GM12878 (cell line): ENCODE measurements at regions not wholly inside any gene's neighbourhood (a gene's known extent, or its start where the extent isn't known, plus 50 kb on each side); places are given as distances from the start of the nearest gene placed in this dataset.

Experiments used
- ATAC-seq: fragments of 200-7000 bp; cut with Tn5 transposase; 3 replicates; pipeline ENCODE4 v1.9.1; 2020; ENCODE audit warnings: mild to moderate bottlenecking, moderate library complexity
- BruUV-seq: library from RNA; stranded (reverse); fragments of 400-500 nt; replicated peaks from 2 replicates; lab custom pipeline; 2021; lab: Mats Ljungman, UMichigan
- CTCF ChIA-PET: fragments of 300-600 bp; sonication (Branson Sonifier 250); formaldehyde crosslinking; extraction: SDS; loops from one replicate; lab custom pipeline; 2021; ENCODE audit warnings: inconsistent platforms; lab: Yijun Ruan, JAX
- POLR2A ChIA-PET: fragments of 350-600 bp; formaldehyde crosslinking; extraction: SDS; loops from one replicate; lab custom pipeline; 2021; ENCODE audit warnings: inconsistent platforms; lab: Charles Lee
- RAD21 ChIA-PET: fragments of 300-600 bp; sonication (Branson Sonifier 250); formaldehyde crosslinking; loops from one replicate; lab custom pipeline; 2023; ENCODE audit warnings: antibody characterized with exemption; ENCODE audit not compliant: unreplicated experiment; lab: Charles Lee
- SMC1A ChIA-PET: fragments of 300-600 bp; sonication (Branson Sonifier 250); formaldehyde crosslinking; loops from one replicate; lab custom pipeline; 2023; ENCODE audit not compliant: unreplicated experiment, uncharacterized antibody; lab: Charles Lee
- DNase-seq: peaks from one replicate; pipeline ENCODE4 v3.0.0-alpha.2; 2011; ENCODE audit warnings: low read depth, low spot score
- FAIRE-seq: peaks from 3 replicates; lab custom pipeline; 2011; peaks lifted over from hg19 to GRCh38; lab: Jason Lieb, UNC
- H2AFZ ChIP-seq: 2 replicates; pipeline ENCODE4 v1.6.0; 2011; ENCODE audit warnings: low read depth, low read length, control low read depth; ENCODE audit not compliant: control insufficient read depth
- H3K27ac ChIP-seq: 2 replicates; pipeline ENCODE4 v1.5.1; 2011; ENCODE audit warnings: control low read depth; ENCODE audit not compliant: control insufficient read depth, insufficient read depth
- H3K27me3 ChIP-seq, 2 experiments: replicated peaks in 1 of 2; 2 replicates each; pipeline versions ENCODE4 v1.6.0 to v1.6.1; 2011; ENCODE audit warnings: low read length in 1 of 2; ENCODE audit not compliant: control insufficient read depth in 2 of 2, insufficient read depth in 2 of 2
- H3K36me3 ChIP-seq, 2 experiments: 2 replicates each; pipeline ENCODE4 v1.5.1; 2011; ENCODE audit warnings: low read length in 1 of 2; ENCODE audit not compliant: control insufficient read depth in 2 of 2, insufficient read depth in 2 of 2
- H3K4me1 ChIP-seq: 2 replicates; pipeline ENCODE4 v1.6.1; 2011; ENCODE audit warnings: mild to moderate bottlenecking, low read length, moderate library complexity, mixed read lengths; ENCODE audit not compliant: control insufficient read depth, insufficient read depth
- H3K4me2 ChIP-seq: 2 replicates; pipeline ENCODE4 v1.6.0; 2011; ENCODE audit warnings: control low read depth; ENCODE audit not compliant: control insufficient read depth, insufficient read depth
- H3K4me3 ChIP-seq: fragments of 200-600 bp; sonication (generic); 2 replicates; pipeline ENCODE4 v1.5.1; 2016
- H3K79me2 ChIP-seq: 2 replicates; pipeline ENCODE4 v1.6.0; 2011; ENCODE audit warnings: low read length; ENCODE audit not compliant: control insufficient read depth, insufficient read depth
- H3K9ac ChIP-seq: 2 replicates; pipeline ENCODE4 v1.8.0; 2011; ENCODE audit warnings: low read length, control low read depth, mixed read lengths; ENCODE audit not compliant: control insufficient read depth, insufficient read depth
- H3K9me3 ChIP-seq: replicated peaks from 3 replicates; pipeline ENCODE4 v1.5.1; 2011; ENCODE audit warnings: mild to moderate bottlenecking, low read length; ENCODE audit not compliant: control insufficient read depth, insufficient read depth
- H4K20me1 ChIP-seq: 2 replicates; pipeline ENCODE4 v1.6.0; 2011; ENCODE audit not compliant: control insufficient read depth, insufficient read depth
- EED ChIP-seq: sonication (generic); IDR thresholded peaks from 2 replicates; pipeline ENCODE4 v1.6.1; 2016; ENCODE audit warnings: antibody characterized with exemption, low read depth
- ETV6 ChIP-seq, 2 experiments: fragments of 450-650 bp in 1 of 2; IDR thresholded peaks in 1 of 2; conservative IDR thresholded peaks in 1 of 2; 2 replicates each; pipeline ENCODE4 v1.6.1; 2014; ENCODE audit warnings: antibody characterized with exemption in 1 of 2, borderline replicate concordance in 1 of 2, low read depth in 1 of 2, mild to moderate bottlenecking in 1 of 2, moderate library complexity in 1 of 2
- FOS ChIP-seq: IDR thresholded peaks from 3 replicates; pipeline ENCODE4 v1.6.1; 2011; ENCODE audit warnings: borderline replicate concordance; ENCODE audit not compliant: insufficient read length; ENCODE audit errors: extremely low read depth
- FOXK2 ChIP-seq: fragments of 450-650 bp; IDR thresholded peaks from 2 replicates; pipeline ENCODE4 v1.6.1; 2017; ENCODE audit warnings: mild to moderate bottlenecking, moderate library complexity
- GABPA ChIP-seq: IDR thresholded peaks from 2 replicates; pipeline ENCODE4 v1.6.1; 2014; ENCODE audit warnings: antibody characterized with exemption, low read depth, mild to moderate bottlenecking, inconsistent platforms
- IKZF1 ChIP-seq: fragments of 450-650 bp; conservative IDR thresholded peaks from 2 replicates; pipeline ENCODE4 v1.6.1; 2017; ENCODE audit warnings: antibody characterized with exemption, mild to moderate bottlenecking
- JUND ChIP-seq: IDR thresholded peaks from 2 replicates; pipeline ENCODE4 v1.6.1; 2012; ENCODE audit warnings: low read depth, mild to moderate bottlenecking, low read length, improper control_type of control experiment, moderate library complexity
- LARP7 ChIP-seq: fragments of 450-650 bp; IDR thresholded peaks from 2 replicates; pipeline ENCODE4 v1.6.1; 2017; ENCODE audit warnings: mild to moderate bottlenecking
- MEF2A ChIP-seq: IDR thresholded peaks from 2 replicates; pipeline ENCODE4 v1.6.1; 2011; ENCODE audit warnings: low read depth, mild to moderate bottlenecking, low read length, moderate library complexity; ENCODE audit not compliant: insufficient read depth
- MLLT1 ChIP-seq: fragments of 450-650 bp; IDR thresholded peaks from 2 replicates; pipeline ENCODE4 v1.6.1; 2016; ENCODE audit warnings: mild to moderate bottlenecking
- PKNOX1 ChIP-seq: fragments of 450-650 bp; IDR thresholded peaks from 2 replicates; pipeline ENCODE4 v1.6.1; 2016; ENCODE audit warnings: mild to moderate bottlenecking
- RBBP5 ChIP-seq: fragments of 200-600 bp; sonication (generic); conservative IDR thresholded peaks from 2 replicates; pipeline ENCODE4 v1.6.1; 2016
- SPI1 ChIP-seq: IDR thresholded peaks from 2 replicates; pipeline ENCODE4 v1.6.1; 2011; ENCODE audit warnings: low read depth, mild to moderate bottlenecking, low read length, moderate library complexity, borderline replicate concordance; ENCODE audit not compliant: insufficient read depth
- TCF3 ChIP-seq: IDR thresholded peaks from 2 replicates; pipeline ENCODE4 v1.6.1; 2012; ENCODE audit warnings: low read depth, mild to moderate bottlenecking, low read length, borderline replicate concordance; ENCODE audit not compliant: insufficient read depth
- YY1 ChIP-seq: IDR thresholded peaks from 2 replicates; pipeline ENCODE4 v1.6.1; 2011; ENCODE audit warnings: low read depth, mild to moderate bottlenecking, low read length
- ZBED1 ChIP-seq: IDR thresholded peaks from 2 replicates; pipeline ENCODE4 v1.6.1; 2016; ENCODE audit warnings: borderline replicate concordance
- ZNF274 ChIP-seq: IDR thresholded peaks from one replicate; pipeline ENCODE4 v1.8.0; 2011; ENCODE audit not compliant: insufficient read length, insufficient read depth
- ZNF687 ChIP-seq: fragments of 450-650 bp; IDR thresholded peaks from 2 replicates; pipeline ENCODE4 v1.6.1; 2017; ENCODE audit warnings: mild to moderate bottlenecking, moderate library complexity
- WGBS: methylation state at CpG from one replicate; pipeline ENCODE4 v1.1.6; 2016; ENCODE audit warnings: low lambda C conversion rate; ENCODE audit not compliant: insufficient replicate concordance, insufficient coverage; ENCODE audit errors: missing lambda C conversion rate; 5-methylcytosine and 5-hydroxymethylcytosine counted together
- in situ Hi-C: fragments of 300-500 bp; cut with MboI; formaldehyde crosslinking; loops from 9 replicates; pipeline ENCODE4 v1.14.3; 2018; ENCODE audit warnings: mixed read lengths
- intact Hi-C: fragments of 100-400 bp; cut with micrococcal nuclease; formaldehyde crosslinking; loops from one replicate; pipeline ENCODE4 v1.14.2; 2022; ENCODE audit not compliant: unreplicated experiment

GRCh38 chr19:46924874-46925547 lies 64.2 kb downstream of the ARHGAP35 start:
- intact Hi-C loops (no loop called here), in situ Hi-C loops (no loop called here)
- FAIRE-seq (no peak), ATAC-seq (peak; percentile 76), DNase-seq (no peak)
- Histone ChIP-seq H3K27me3 (no peaks in the 10 kb centered on the region), H3K9me3 (no peaks in the 10 kb centered on the region), H3K4me2 (peak overlapping the region; percentile 26), H3K79me2 (peaks cover 29% of the 10 kb centered on the region), H3K9ac (no peak overlapping the region), H3K36me3 (peaks cover 10 to 18% of the 10 kb centered on the region in 2 experiments; a peak in 3 of 4 replicates), H2AFZ (no peak overlapping the region), H3K4me1 (peaks cover 28% of the 10 kb centered on the region), H3K27ac (no peak overlapping the region), H3K4me3 (no peak overlapping the region), H4K20me1 (no peaks in the 10 kb centered on the region)
- 36% methylated on average over 8 of the region's 8 CpGs for WGBS
- ChIA-PET CTCF (interaction anchor here (1.0 to 3.7 kb wide), 6 partner anchors 9 to 171 kb away, joined by 3 to 13 read pairs (median 3); no protein-coding TSS in a partner anchor), SMC1A (interaction anchor here (0.5 to 1.2 kb wide), 4 partner anchors 9 to 63 kb away, joined by 3 to 4 read pairs (median 4); no protein-coding TSS in a partner anchor), RAD21 (interaction anchor here (0.5 to 1.2 kb wide), 2 partner anchors 66 to 301 kb away, joined by 3 read pairs; no protein-coding TSS in a partner anchor), POLR2A (interaction anchor here (0.7 to 0.8 kb wide), 3 partner anchors 20 to 79 kb away, joined by 3 to 4 read pairs (median 3); no protein-coding TSS in a partner anchor)
- BruUV-seq, result no TSS peak
- TF ChIP-seq FOXK2, result no peak
- 0 out of 2 replicates have a peak, but pooled peaks have one; percentile 35 for TF ChIP-seq GABPA
- peak; percentile 40; the same call in 1 of the 2 replicates for TF ChIP-seq SPI1
- no peak for TF ChIP-seq MLLT1
- TF ChIP-seq YY1, result no peak
- no peak for TF ChIP-seq LARP7
- TF ChIP-seq ZNF274, result no peak
- 0 out of 2 replicates have a peak, but pooled peaks have one; percentile 23 for TF ChIP-seq EED
- TF ChIP-seq IKZF1, result no peak
- TF ChIP-seq JUND, result no peak
- no peak for TF ChIP-seq FOS
- no peak for TF ChIP-seq RBBP5
- TF ChIP-seq ZBED1, result no peak
- TF ChIP-seq TCF3, result no peak
- TF ChIP-seq PKNOX1, result no peak
- no peak for TF ChIP-seq ZNF687
- no peak for TF ChIP-seq MEF2A
- TF ChIP-seq ETV6 (conservative IDR thresholded peaks at IDR 0.05 in 1 of 2, IDR thresholded peaks at IDR 0.05 in 1 of 2; ENCODE audit: borderline replicate concordance in 1 of 2, low read depth in 1 of 2), result peak in 1 of 2 experiments; percentile 72; a peak in 2 of 4 replicates
